ENCODE measurements at regions not wholly inside any gene's neighbourhood (a gene's known extent, or its start where the extent isn't known, plus 50 kb on each side); places are given as distances from the start of the nearest gene placed in this dataset.

DNA sequence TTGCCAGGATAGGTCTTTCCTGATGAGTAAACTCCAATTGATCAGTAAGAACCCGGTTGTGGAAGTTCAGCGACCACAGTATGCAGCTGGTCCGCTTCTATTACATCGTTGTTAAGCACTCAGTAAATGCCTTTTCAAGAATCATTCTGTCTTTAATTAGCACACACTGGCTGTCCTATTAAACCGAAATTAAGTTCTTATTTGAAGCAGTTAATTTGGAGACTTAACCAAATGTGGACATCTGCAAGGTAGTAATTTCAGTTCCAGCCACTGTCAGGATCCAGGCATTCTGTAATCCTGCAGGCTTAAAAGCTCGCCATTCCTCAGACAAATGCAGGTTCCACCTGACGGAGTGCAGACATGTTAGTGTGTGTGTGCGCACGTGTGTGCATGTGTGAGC lies 254.6 kb downstream of the IRX2 start:
- Mint-ChIP-seq H3K27ac (no peak overlapping the region), H3K36me3 (no peaks in the 10 kb centered on the region), H3K4me3 (no peak overlapping the region), H3K9me3 (no peaks in the 10 kb centered on the region), H3K4me1 (no peaks in the 10 kb centered on the region)
- ATAC-seq, result no peak
- no peak for DNase-seq (ENCODE audit: low spot score in 2 of 2)

DNA sequence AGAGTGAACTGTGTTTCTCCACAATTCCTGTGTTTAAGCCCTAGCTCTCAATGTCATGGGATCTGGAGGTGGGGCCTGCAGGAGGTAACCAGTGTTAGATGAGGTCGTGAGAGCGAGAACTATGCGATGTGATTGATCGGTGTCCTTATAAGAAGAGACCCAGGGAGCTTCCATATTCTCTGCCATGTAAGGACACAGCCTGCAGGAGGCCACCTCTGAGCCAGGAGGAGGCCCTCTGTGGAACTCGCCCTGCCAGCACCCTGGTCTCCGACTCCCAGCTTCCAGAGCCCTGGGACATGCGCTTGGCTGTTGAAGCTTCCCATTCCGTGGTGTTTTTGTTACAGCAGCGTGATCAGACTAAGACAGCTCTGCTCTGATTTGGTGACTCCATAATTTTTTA lies 255.4 kb downstream of the IRX2 start:
- no peak for ATAC-seq
- H3K4me1 Mint-ChIP-seq, result no peaks in the 10 kb centered on the region
- H3K9me3 Mint-ChIP-seq, result no peaks in the 10 kb centered on the region
- no peak for DNase-seq (ENCODE audit: low spot score in 2 of 2)
- H3K4me3 Mint-ChIP-seq, result no peak overlapping the region
- H3K36me3 Mint-ChIP-seq, result no peaks in the 10 kb centered on the region
- H3K27ac Mint-ChIP-seq, result no peak overlapping the region

DNA sequence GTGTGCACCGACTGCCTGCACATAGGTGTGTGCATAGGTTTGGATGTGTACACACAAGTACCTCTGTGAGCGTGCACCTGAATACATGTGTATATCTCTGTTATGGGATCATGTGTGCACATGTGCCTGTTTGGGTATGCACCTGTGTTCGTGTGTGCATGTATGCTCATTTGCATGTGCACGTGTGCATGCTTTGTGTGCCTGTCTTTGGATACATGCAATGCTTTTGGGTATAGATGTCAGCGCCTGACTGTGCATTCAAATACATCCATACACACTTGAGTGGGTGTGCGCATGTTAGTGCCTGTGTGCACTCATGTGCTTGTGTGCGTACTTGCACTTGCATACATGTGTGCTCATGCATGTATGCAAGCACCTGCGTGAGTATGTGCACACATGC lies 258.1 kb downstream of the IRX2 start:
- H3K27ac Mint-ChIP-seq, result no peak overlapping the region
- H3K36me3 Mint-ChIP-seq, result no peaks in the 10 kb centered on the region
- no peaks in the 10 kb centered on the region for H3K9me3 Mint-ChIP-seq
- no peak overlapping the region for H3K4me3 Mint-ChIP-seq
- DNase-seq (ENCODE audit: low spot score in 2 of 2) (no peak), ATAC-seq (no peak)
- no peaks in the 10 kb centered on the region for H3K4me1 Mint-ChIP-seq

DNA sequence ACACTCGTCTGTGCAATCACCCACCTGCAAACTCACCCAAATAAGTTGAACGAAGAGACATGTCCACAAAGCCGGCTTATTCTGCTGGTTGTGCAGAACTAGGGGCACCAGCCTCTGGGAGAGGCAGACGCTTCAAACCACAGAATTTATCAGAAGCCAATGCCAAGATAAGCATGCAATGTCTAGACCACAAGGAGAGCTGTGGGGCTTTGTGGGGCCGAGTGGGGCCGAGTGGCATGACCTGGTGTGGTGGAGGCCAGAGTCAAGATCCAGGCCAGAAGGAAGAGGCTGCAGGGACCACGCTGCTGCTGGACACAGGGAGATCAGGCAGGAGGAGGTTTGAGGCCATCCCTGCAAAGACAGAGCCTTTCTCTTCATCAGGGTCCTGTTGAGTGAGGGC lies 259.0 kb downstream of the IRX2 start:
- Mint-ChIP-seq H3K36me3 (no peaks in the 10 kb centered on the region), H3K27ac (no peak overlapping the region), H3K4me1 (no peaks in the 10 kb centered on the region), H3K4me3 (no peak overlapping the region), H3K9me3 (no peaks in the 10 kb centered on the region)
- ATAC-seq (peak; percentile 28), DNase-seq (ENCODE audit: low spot score in 2 of 2) (no peak)

DNA sequence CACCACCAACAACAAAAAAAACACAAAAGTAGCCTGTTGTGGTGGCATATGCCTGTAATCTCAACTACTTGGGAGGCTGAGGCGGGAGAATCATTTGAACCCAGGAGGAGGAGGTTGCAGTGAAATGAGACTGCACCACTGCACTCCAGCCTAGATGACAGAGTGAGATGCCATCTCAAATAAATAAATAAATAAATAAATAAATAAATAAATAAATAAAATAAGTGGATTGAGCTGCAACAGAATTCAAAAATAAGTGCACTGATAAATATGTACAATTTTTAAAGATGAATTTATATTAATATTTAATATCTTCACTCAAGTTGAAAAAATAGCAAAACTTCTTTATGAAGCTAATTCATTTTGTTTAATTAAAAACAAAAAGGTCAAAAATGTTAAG lies 259.6 kb downstream of the IRX2 start:
- Mint-ChIP-seq H3K36me3 (no peaks in the 10 kb centered on the region), H3K4me1 (no peaks in the 10 kb centered on the region), H3K27ac (no peak overlapping the region), H3K4me3 (no peak overlapping the region), H3K9me3 (no peaks in the 10 kb centered on the region)
- ATAC-seq (no peak), DNase-seq (ENCODE audit: low spot score in 2 of 2) (no peak)

DNA sequence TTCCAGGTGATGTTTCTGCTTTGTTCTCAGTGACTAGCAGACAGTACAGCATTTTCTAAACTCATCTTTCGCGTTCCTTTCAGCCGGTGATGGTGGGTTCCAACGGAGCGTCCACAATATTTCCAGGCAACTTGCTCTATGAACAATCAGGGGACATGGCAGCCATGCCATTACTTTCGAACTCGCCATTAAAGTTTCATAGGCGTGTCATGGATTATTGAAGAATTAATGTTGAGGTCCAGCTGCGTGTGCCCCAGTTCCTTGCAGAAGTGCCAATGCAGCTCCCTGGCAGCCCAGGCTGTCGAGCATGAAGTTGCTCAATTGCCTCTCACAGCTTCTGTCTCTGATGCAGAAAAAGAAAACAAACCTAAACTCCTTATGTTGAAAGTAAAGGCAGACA lies 262.2 kb downstream of the IRX2 start:
- DNase-seq (ENCODE audit: low spot score in 2 of 2) (no peak), ATAC-seq (no peak)
- Mint-ChIP-seq H3K27ac (no peak overlapping the region), H3K4me3 (no peak overlapping the region), H3K4me1 (no peaks in the 10 kb centered on the region), H3K9me3 (no peaks in the 10 kb centered on the region), H3K36me3 (no peaks in the 10 kb centered on the region)

DNA sequence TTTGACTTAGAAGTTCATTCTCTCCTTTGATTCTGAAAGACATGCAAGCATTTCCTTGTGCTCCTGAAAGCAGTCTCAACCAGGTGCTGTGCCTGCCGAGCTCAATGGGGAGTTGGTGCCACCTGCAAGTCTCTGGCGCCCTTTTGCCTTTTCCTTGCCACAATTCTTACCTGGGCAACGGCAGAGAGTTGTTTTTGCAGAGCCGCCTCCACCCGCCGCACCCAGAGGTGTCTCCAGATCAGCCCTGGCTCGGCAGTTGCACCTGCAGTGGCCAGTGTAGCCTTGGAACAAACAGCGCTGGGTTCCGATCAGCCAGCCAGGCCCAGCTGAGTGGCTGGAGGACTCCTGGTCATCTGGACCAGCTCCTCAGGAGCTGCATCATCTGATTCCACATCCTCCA lies 262.9 kb downstream of the IRX2 start:
- H3K36me3 Mint-ChIP-seq, result no peaks in the 10 kb centered on the region
- no peak for ATAC-seq
- H3K9me3 Mint-ChIP-seq, result peaks cover 3% of the 10 kb centered on the region
- no peaks in the 10 kb centered on the region for H3K4me1 Mint-ChIP-seq
- H3K4me3 Mint-ChIP-seq, result no peak overlapping the region
- no peak for DNase-seq (ENCODE audit: low spot score in 2 of 2)
- H3K27ac Mint-ChIP-seq, result no peak overlapping the region

DNA sequence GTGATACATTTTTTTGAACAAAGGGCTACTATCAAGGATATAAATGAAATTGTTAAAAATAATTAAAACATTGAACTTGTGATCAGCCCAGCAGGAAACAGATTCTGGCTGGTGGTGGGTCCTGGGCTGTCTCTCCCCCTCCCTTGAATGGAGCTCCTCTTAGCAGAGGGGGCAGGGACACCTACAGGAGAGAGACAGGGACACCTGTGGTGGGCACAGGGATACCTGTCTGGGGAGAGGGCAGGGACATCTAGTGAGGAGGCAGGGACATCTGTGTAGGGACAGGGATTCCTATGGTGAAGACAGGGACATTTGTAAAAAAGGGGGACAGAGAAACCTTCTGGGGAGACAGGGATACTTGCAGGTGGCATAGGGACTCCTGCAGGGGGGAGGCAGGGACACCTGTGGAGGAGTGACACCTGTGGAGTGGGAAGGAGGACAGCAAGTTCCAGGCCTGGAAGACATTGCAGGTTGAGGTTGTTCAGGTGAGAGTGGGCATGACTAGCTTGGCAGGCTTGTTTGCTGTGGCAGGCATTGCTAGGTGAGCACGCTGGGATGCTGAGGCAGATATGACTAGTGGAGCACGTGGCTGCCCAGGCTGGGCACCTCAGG lies 264.2 kb downstream of the IRX2 start:
- Mint-ChIP-seq H3K4me1 (no peaks in the 10 kb centered on the region), H3K27ac (no peak overlapping the region), H3K4me3 (no peak overlapping the region), H3K9me3 (peaks cover 11% of the 10 kb centered on the region), H3K36me3 (no peaks in the 10 kb centered on the region)
- no peak for ATAC-seq
- DNase-seq (ENCODE audit: low spot score in 2 of 2), result no peak

DNA sequence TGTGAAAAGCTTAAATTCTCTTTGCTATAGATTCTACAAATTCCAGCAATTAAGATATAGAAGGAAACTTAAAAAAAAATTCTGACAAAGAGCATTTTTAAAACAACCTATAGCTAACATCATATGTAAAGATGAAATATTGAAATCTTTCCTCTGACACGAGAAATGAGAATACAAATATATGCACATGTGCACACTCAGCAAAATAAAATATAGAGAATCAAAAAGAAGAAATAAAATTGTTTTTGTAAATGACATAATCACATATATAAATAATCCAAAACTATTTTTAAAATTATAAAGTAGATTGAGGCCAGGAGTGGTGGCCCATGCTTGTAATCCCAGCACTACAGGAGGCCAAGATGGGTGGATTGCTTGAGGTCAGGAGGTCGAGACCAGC lies 265.1 kb downstream of the IRX2 start:
- H3K27ac Mint-ChIP-seq, result no peak overlapping the region
- no peak for ATAC-seq
- peaks cover 17% of the 10 kb centered on the region for H3K9me3 Mint-ChIP-seq
- H3K4me1 Mint-ChIP-seq, result no peaks in the 10 kb centered on the region
- no peaks in the 10 kb centered on the region for H3K36me3 Mint-ChIP-seq
- DNase-seq (ENCODE audit: low spot score in 2 of 2), result no peak
- H3K4me3 Mint-ChIP-seq, result no peak overlapping the region

DNA sequence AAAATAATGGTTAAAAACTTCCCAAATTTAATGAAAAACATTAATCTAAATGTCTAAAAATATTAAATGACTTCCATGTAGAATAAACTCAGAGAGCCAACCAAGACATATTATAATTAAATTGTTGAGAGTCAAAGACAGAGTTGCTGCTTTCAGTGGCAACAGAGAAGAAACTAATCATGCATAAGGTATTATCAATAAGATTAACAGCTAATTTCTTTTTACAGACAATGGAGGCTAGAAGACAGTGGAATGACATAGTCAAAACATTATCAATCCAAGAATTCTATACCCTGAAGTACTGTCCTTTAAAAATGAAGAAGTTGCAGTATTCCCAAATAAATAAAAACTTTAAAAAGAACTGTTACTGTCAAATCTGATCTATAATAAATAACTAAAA lies 268.7 kb downstream of the IRX2 start:
- Mint-ChIP-seq H3K9me3 (peaks cover 25% of the 10 kb centered on the region), H3K36me3 (no peaks in the 10 kb centered on the region), H3K4me1 (no peaks in the 10 kb centered on the region), H3K27ac (no peak overlapping the region), H3K4me3 (no peak overlapping the region)
- ATAC-seq, result no peak
- DNase-seq (ENCODE audit: low spot score in 2 of 2), result no peak

DNA sequence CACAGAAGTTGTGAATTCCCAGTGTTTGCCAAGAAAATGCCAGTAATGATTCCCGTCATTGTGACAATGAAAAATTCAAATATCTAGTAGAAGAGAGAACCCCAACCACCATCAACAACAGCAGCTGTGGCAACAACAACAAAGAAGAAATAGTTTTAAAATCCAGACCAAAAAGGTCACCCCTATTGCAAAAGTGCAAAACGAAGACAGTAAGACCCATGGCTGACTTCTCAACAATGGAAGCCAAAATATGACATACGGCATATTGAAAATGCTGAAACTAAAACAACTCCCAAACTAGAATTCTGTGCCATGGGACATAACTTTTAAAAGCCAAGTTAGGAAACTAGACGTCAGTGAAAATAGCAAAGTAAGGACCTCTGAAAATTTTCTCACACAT lies 270.6 kb downstream of the IRX2 start:
- Mint-ChIP-seq H3K36me3 (no peaks in the 10 kb centered on the region), H3K27ac (no peak overlapping the region), H3K4me1 (no peaks in the 10 kb centered on the region), H3K4me3 (no peak overlapping the region), H3K9me3 (peaks cover 25% of the 10 kb centered on the region)
- DNase-seq (ENCODE audit: low spot score in 2 of 2) (no peak), ATAC-seq (no peak)

DNA sequence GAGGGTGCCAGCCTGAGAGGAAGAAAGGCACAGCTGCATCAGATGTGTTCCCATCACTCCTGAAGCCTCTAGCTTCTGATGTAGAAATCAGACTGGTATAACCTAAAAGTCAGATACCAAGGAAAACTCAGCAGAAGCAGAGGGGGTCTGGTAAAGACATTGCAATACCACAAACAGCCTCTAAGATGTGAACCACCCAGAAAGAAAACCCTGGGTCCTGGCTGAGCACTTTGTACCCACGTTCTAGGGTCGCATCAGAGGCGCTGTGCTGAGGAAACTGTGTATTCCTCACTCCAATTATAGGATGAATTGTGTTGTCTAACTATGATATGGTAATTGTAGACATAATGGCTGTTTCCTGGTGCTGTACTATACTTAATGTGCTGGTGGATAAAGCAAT lies 275.6 kb downstream of the IRX2 start:
- H3K4me1 Mint-ChIP-seq, result no peaks in the 10 kb centered on the region
- no peak overlapping the region for H3K4me3 Mint-ChIP-seq
- no peak overlapping the region for H3K27ac Mint-ChIP-seq
- no peaks in the 10 kb centered on the region for H3K36me3 Mint-ChIP-seq
- ATAC-seq, result no peak
- H3K9me3 Mint-ChIP-seq, result peaks cover 5% of the 10 kb centered on the region
- DNase-seq (ENCODE audit: low spot score in 2 of 2), result no peak

DNA sequence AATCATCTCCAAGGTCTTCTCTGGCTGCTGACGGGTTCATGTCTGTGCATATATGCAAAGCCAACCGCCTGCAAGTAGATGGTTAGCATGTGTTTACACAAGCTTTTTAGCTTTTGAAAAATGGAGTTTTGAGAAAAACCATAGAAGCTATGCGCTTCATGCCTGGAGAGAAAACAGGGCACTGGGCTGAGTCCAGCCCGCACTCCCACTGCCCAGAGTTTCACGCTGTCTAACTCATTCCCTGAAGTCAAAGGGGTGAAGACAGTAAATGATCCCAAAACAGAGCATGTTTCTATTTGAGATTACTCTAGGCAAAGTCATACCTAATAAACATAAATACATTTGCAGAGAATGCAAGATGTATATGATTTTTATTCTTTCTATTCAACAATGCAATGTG lies 278.8 kb downstream of the IRX2 start:
- no peak for DNase-seq (ENCODE audit: low spot score in 2 of 2)
- ATAC-seq, result no peak
- no peaks in the 10 kb centered on the region for H3K36me3 Mint-ChIP-seq
- H3K9me3 Mint-ChIP-seq, result no peaks in the 10 kb centered on the region
- H3K4me1 Mint-ChIP-seq, result no peaks in the 10 kb centered on the region
- H3K4me3 Mint-ChIP-seq, result no peak overlapping the region
- H3K27ac Mint-ChIP-seq, result no peak overlapping the region

DNA sequence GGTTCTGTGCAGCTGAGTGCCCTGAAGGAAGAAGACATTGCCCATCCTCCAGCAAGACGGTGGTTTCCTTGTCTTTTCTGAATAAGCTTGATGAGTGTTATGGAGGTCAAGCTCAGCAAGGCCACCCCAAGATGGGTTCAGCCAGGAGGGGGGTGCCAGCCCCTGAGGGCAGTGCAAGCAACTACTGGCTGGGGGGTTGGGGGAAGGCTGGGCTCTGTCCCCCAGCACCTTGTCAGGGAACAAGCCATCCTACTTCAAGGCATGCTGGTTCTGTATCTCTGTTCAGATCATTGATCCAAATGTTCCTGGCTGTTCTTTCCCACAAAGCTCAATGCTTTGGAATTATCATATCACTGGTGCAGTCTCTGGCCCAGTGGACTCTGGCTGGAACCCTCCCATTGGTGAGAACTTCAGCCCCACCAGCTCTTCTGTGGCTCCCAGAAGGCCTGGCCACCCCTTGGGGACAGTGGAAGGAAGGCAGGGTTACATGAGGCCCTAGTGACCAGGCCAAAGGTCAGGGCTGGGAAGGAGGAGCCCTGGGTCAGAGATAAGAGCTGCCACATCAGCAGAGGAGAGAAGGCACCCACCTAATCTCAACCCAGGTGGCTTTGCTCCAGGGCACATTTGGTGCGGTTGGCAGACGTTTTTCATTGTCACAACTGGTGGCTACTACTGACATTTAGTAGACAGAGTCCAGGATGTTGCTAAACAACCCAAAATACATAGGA lies 280.2 kb downstream of the IRX2 start:
- H3K36me3 Mint-ChIP-seq, result no peaks in the 10 kb centered on the region
- ATAC-seq, result no peak
- no peak overlapping the region for H3K4me3 Mint-ChIP-seq
- H3K27ac Mint-ChIP-seq, result no peak overlapping the region
- peaks cover 3% of the 10 kb centered on the region for H3K9me3 Mint-ChIP-seq
- no peaks in the 10 kb centered on the region for H3K4me1 Mint-ChIP-seq
- DNase-seq (ENCODE audit: low spot score in 2 of 2), result no peak

DNA sequence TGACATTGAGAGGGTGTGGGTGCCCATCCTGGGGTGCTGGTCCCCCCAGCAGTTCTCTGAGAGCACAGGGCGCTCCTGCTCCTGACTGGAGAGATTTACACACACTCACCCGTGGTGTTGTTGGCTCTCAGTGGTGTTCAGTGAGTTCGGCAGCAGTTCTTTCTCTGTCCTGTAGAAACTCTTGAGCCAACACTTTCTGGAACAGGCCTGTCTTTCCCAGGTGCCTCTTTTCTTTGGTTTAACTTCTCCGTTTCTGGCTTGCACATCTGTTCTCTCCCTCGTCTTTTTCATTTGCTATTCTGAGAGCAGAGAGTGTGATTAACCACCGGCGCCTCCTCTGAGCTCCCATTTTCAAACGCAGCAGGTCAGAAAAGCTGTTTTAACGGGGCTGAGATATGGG lies 284.5 kb downstream of the IRX2 start:
- H3K4me3 Mint-ChIP-seq, result no peak overlapping the region
- H3K36me3 Mint-ChIP-seq, result no peaks in the 10 kb centered on the region
- ATAC-seq, result no peak
- H3K9me3 Mint-ChIP-seq, result peaks cover 5% of the 10 kb centered on the region
- no peak for DNase-seq (ENCODE audit: low spot score in 2 of 2)
- no peak overlapping the region for H3K27ac Mint-ChIP-seq
- H3K4me1 Mint-ChIP-seq, result no peaks in the 10 kb centered on the region

DNA sequence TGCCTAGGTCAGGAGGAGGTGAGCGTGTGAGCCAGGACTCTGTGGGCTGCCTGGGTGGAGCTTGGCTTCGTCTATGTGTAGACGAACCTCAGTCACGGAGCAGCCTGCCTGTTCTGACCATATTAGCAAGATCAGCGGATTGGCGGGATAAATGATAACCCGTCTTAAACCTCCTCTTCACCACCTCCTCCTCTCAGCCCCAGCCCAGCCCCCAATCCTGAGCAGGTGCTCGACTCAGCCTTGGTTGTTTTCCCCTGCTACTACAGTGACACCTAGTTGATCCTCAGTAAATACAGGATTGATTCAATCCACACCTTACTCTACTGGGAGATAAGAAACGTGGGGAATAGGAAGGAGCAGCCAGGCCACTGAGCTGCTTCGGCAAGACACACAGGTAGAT lies 286.1 kb downstream of the IRX2 start:
- Mint-ChIP-seq H3K36me3 (no peaks in the 10 kb centered on the region), H3K9me3 (peaks cover 8% of the 10 kb centered on the region), H3K4me1 (no peaks in the 10 kb centered on the region), H3K27ac (no peak overlapping the region), H3K4me3 (no peak overlapping the region)
- DNase-seq (ENCODE audit: low spot score in 2 of 2) (no peak), ATAC-seq (no peak)

DNA sequence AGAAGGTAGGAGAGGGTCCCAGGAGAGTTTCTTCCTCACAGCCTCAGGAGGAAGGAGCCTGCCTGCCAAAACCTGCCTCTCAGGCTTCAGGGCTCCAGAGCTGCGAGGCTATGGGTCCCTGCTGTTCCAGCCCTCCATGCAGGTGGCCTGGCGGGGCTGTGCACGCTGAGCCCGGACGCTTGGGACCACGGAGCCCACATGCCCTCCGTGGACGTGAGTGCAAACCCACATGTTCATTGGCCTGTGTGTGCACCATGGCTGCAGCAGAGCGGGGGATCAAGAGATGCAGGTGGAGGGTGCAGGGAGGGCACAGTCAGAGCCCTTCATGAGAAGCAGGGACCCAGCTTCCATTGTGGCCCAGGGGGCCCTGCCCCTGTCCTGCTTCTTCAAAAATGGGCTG lies 287.3 kb downstream of the IRX2 start:
- H3K4me1 Mint-ChIP-seq, result no peaks in the 10 kb centered on the region
- DNase-seq (ENCODE audit: low spot score in 2 of 2) (no peak), ATAC-seq (no peak)
- H3K9me3 Mint-ChIP-seq, result peaks cover 8% of the 10 kb centered on the region
- no peaks in the 10 kb centered on the region for H3K36me3 Mint-ChIP-seq
- no peak overlapping the region for H3K27ac Mint-ChIP-seq
- no peak overlapping the region for H3K4me3 Mint-ChIP-seq
